GM10266 (cell line): ENCODE measurements at regions not wholly inside any gene's neighbourhood (a gene's known extent, or its start where the extent isn't known, plus 50 kb on each side); places are given as distances from the start of the nearest gene placed in this dataset.

Source experiments
- DNase-seq: peaks from one replicate; pipeline ENCODE4 v3.0.0; 2012; ENCODE audit errors: extremely low spot score
- CTCF ChIP-seq: IDR thresholded peaks from 2 replicates; pipeline ENCODE4 v1.5.1; 2012; ENCODE audit warnings: mild to moderate bottlenecking, low read depth; ENCODE audit not compliant: control insufficient read depth, insufficient read depth; ENCODE audit errors: missing control alignments

GRCh38 chr2:53424902-53425301 lies 342.7 kb upstream of the CHAC2 start:
- no peak for TF ChIP-seq CTCF
- DNase-seq = no peak

- no peak for DNase-seq
- no peak for TF ChIP-seq CTCF
These were observed 344.1 kb upstream of the CHAC2 start for GRCh38 chr2:53423465-53423864.

GRCh38 chr2:53422979-53423378 lies 344.6 kb upstream of the CHAC2 start:
- peak; percentile 62 for TF ChIP-seq CTCF
- DNase-seq = peak; percentile 42

- no peak for DNase-seq
- TF ChIP-seq CTCF = no peak
These were observed 350.2 kb upstream of the CHAC2 start for GRCh38 chr2:53417385-53417784.

- DNase-seq = no peak
- no peak for TF ChIP-seq CTCF
These were observed 360.1 kb upstream of the CHAC2 start for GRCh38 chr2:53407363-53408080.

GRCh38 chr2:53403792-53404413 lies 363.7 kb upstream of the CHAC2 start:
- TF ChIP-seq CTCF = no peak
- no peak for DNase-seq

GRCh38 chr2:53397085-53397484 lies 370.5 kb upstream of the CHAC2 start:
- DNase-seq = no peak
- no peak for TF ChIP-seq CTCF
